Fibroblast of the aortic adventitia (primary cell): ENCODE measurements at regions not wholly inside any gene's neighbourhood (a gene's known extent, or its start where the extent isn't known, plus 50 kb on each side); places are given as distances from the start of the nearest gene placed in this dataset.
"Not testable (repeated sequence)": the region's sequence is repeated elsewhere in the genome, so short reads cannot be mapped to it uniquely, and the experiment has no call there.

Experiments used
- DNase-seq: peaks from one replicate; pipeline ENCODE4 v3.0.0-alpha.2; 2010; ENCODE audit warnings: low read depth
- H3K4me3 ChIP-seq: 2 replicates; pipeline ENCODE4 v1.5.1; 2011; ENCODE audit warnings: low read depth, mild to moderate bottlenecking, control low read depth, low read length, moderate library complexity

GRCh38 chr15:85196697-85197096, 183.7 kb upstream of the AKAP13 start:
- not testable (repeated sequence) for H3K4me3 ChIP-seq, DNase-seq

- not testable (repeated sequence) for H3K4me3 ChIP-seq, DNase-seq
These were observed 182.8 kb upstream of the AKAP13 start for GRCh38 chr15:85197582-85197981.

GRCh38 chr15:85198432-85198831, 182.0 kb upstream of the AKAP13 start:
- H3K4me3 ChIP-seq, DNase-seq: not testable (repeated sequence)

GRCh38 chr15:85200215-85200614, 180.2 kb upstream of the AKAP13 start:
- DNase-seq, H3K4me3 ChIP-seq: not testable (repeated sequence)

GRCh38 chr15:85201118-85201793, 179.1 kb upstream of the AKAP13 start:
- H3K4me3 ChIP-seq, DNase-seq: not testable (repeated sequence)

- not testable (repeated sequence) for H3K4me3 ChIP-seq, DNase-seq
These were observed 175.9 kb upstream of the AKAP13 start for GRCh38 chr15:85204481-85204880.

- DNase-seq: not testable (repeated sequence)
- H3K4me3 ChIP-seq: peak overlapping the region; percentile 39
These were observed 146.5 kb upstream of the AKAP13 start for GRCh38 chr15:85233791-85234325.

- DNase-seq: not testable (repeated sequence)
- peak overlapping the region; percentile 39 for H3K4me3 ChIP-seq
These were observed 145.8 kb upstream of the AKAP13 start for GRCh38 chr15:85234450-85235196.

GRCh38 chr15:85244056-85244455, 136.3 kb upstream of the AKAP13 start:
- not testable (repeated sequence) for H3K4me3 ChIP-seq
- peak; percentile 41 for DNase-seq

- not testable (repeated sequence) for H3K4me3 ChIP-seq, DNase-seq
These were observed 129.4 kb upstream of the AKAP13 start for GRCh38 chr15:85250938-85251542.

- not testable (repeated sequence) for H3K4me3 ChIP-seq, DNase-seq
These were observed 127.0 kb upstream of the AKAP13 start for GRCh38 chr15:85253196-85253915.

GRCh38 chr15:85254961-85255360, 125.4 kb upstream of the AKAP13 start:
- not testable (repeated sequence) for H3K4me3 ChIP-seq, DNase-seq

GRCh38 chr15:85255502-85255901, 124.9 kb upstream of the AKAP13 start:
- not testable (repeated sequence) for DNase-seq, H3K4me3 ChIP-seq

GRCh38 chr15:85256009-85256997, 124.1 kb upstream of the AKAP13 start:
- H3K4me3 ChIP-seq, DNase-seq: not testable (repeated sequence)

- not testable (repeated sequence) for H3K4me3 ChIP-seq, DNase-seq
These were observed 122.3 kb upstream of the AKAP13 start for GRCh38 chr15:85258062-85258445.

- not testable (repeated sequence) for H3K4me3 ChIP-seq, DNase-seq
These were observed 121.7 kb upstream of the AKAP13 start for GRCh38 chr15:85258559-85259209.

- not testable (repeated sequence) for DNase-seq, H3K4me3 ChIP-seq
These were observed 119.9 kb upstream of the AKAP13 start for GRCh38 chr15:85260526-85260925.
